HG02798 (cell line): ENCODE measurements at regions not wholly inside any gene's neighbourhood (a gene's known extent, or its start where the extent isn't known, plus 50 kb on each side); places are given as distances from the start of the nearest gene placed in this dataset.

Source experiments
- ATAC-seq: cut with Tn5 transposase; IDR thresholded peaks from one replicate; pipeline ENCODE4 v1.9.1; 2021; ENCODE audit warnings: mild to moderate bottlenecking; ENCODE audit not compliant: unreplicated experiment, poor library complexity

- no peak for ATAC-seq
These were observed 175.9 kb downstream of the BCOR start for GRCh38 chrX:39921838-39922237.

- no peak for ATAC-seq
These were observed 175.3 kb downstream of the BCOR start for GRCh38 chrX:39922488-39922887.

- ATAC-seq: no peak
These were observed 174.8 kb downstream of the BCOR start for GRCh38 chrX:39922926-39923325.

- ATAC-seq: no peak
These were observed 170.4 kb downstream of the BCOR start for GRCh38 chrX:39927380-39927779.

GRCh38 chrX:39928704-39929378 lies 168.9 kb downstream of the BCOR start:
- ATAC-seq: no peak

GRCh38 chrX:39929379-39930025 lies 168.3 kb downstream of the BCOR start:
- ATAC-seq: no peak

- no peak for ATAC-seq
These were observed 166.8 kb downstream of the BCOR start for GRCh38 chrX:39930786-39931528.

- ATAC-seq: no peak
These were observed 166.1 kb downstream of the BCOR start for GRCh38 chrX:39931529-39932282.

GRCh38 chrX:39935411-39936064 lies 162.2 kb downstream of the BCOR start:
- ATAC-seq: no peak

GRCh38 chrX:39936886-39937770 lies 160.6 kb downstream of the BCOR start:
- peak; percentile 65 for ATAC-seq

- no peak for ATAC-seq
These were observed 159.3 kb downstream of the BCOR start for GRCh38 chrX:39938466-39938865.

- no peak for ATAC-seq
These were observed 158.1 kb downstream of the BCOR start for GRCh38 chrX:39939678-39940077.

- no peak for ATAC-seq
These were observed 156.3 kb downstream of the BCOR start for GRCh38 chrX:39941332-39941920.

- ATAC-seq: no peak
These were observed 153.3 kb downstream of the BCOR start for GRCh38 chrX:39944416-39944815.

- no peak for ATAC-seq
These were observed 152.0 kb downstream of the BCOR start for GRCh38 chrX:39945709-39946108.

- no peak for ATAC-seq
These were observed 150.9 kb downstream of the BCOR start for GRCh38 chrX:39946822-39947221.

GRCh38 chrX:39948582-39948981 lies 149.2 kb downstream of the BCOR start:
- ATAC-seq: no peak

- ATAC-seq: no peak
These were observed 147.6 kb downstream of the BCOR start for GRCh38 chrX:39950018-39950688.
